IPS-18a (cell line): ENCODE measurements at regions not wholly inside any gene's neighbourhood (a gene's known extent, or its start where the extent isn't known, plus 50 kb on each side); places are given as distances from the start of the nearest gene placed in this dataset.

Source experiments
- H3K27ac ChIP-seq: one replicate; pipeline ENCODE4 v1.5.1; 2013; ENCODE audit warnings: low read length
- H3K27me3 ChIP-seq: one replicate; pipeline ENCODE4 v1.6.1; 2013; ENCODE audit warnings: mild to moderate bottlenecking, low read length; ENCODE audit not compliant: control insufficient read depth, insufficient read depth
- H3K36me3 ChIP-seq: one replicate; pipeline ENCODE4 v1.6.1; 2013; ENCODE audit warnings: low read depth, low read length; ENCODE audit not compliant: control insufficient read depth
- H3K4me1 ChIP-seq: one replicate; pipeline ENCODE4 v1.6.1; 2013; ENCODE audit warnings: low read depth, low read length; ENCODE audit not compliant: control insufficient read depth
- H3K4me3 ChIP-seq: one replicate; pipeline ENCODE4 v1.5.1; 2013; ENCODE audit warnings: low read length
- H3K9ac ChIP-seq: one replicate; pipeline ENCODE4 v1.6.1; 2013; ENCODE audit warnings: mild to moderate bottlenecking, low read length, moderate library complexity
- H3K9me3 ChIP-seq: one replicate; pipeline ENCODE4 v1.6.1; 2013; ENCODE audit warnings: low read depth, low read length; ENCODE audit not compliant: control insufficient read depth

- no peak overlapping the region for H3K27ac ChIP-seq
- H3K4me3 ChIP-seq, result no peak overlapping the region
- H3K36me3 ChIP-seq, result no peaks in the 10 kb centered on the region
- no peaks in the 10 kb centered on the region for H3K9me3 ChIP-seq
- H3K27me3 ChIP-seq, result no peaks in the 10 kb centered on the region
- H3K9ac ChIP-seq, result no peak overlapping the region
- H3K4me1 ChIP-seq, result no peaks in the 10 kb centered on the region
These were observed 121.5 kb downstream of the PCTP start for GRCh38 chr17:55872374-55872773.

GRCh38 chr17:55873017-55873758, 122.3 kb downstream of the PCTP start:
- no peaks in the 10 kb centered on the region for H3K27me3 ChIP-seq
- H3K4me3 ChIP-seq, result no peak overlapping the region
- H3K9ac ChIP-seq, result no peak overlapping the region
- no peaks in the 10 kb centered on the region for H3K9me3 ChIP-seq
- H3K36me3 ChIP-seq, result no peaks in the 10 kb centered on the region
- no peaks in the 10 kb centered on the region for H3K4me1 ChIP-seq
- H3K27ac ChIP-seq, result no peak overlapping the region

DNA sequence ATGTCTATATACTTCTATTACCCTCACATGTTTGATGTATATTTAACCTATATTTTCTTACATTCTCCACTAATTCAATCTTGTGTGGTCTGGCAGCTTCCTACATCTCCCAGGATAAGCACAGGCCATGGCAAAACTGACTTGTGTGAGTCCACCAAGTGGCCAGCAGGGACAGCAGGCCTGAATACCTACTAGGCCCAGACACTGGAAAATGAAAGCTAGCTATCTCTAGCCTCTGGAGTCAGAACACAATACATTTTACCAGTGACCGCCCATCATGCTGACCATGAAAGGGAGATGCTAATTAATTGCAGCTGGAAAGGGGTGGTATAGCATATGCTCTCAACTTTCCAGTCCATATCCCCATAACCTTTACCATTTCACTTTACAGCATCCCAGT, 132.3 kb downstream of the PCTP start:
- Histone ChIP-seq H3K4me1 (no peaks in the 10 kb centered on the region), H3K27ac (no peak overlapping the region), H3K9ac (no peak overlapping the region), H3K27me3 (no peaks in the 10 kb centered on the region), H3K36me3 (no peaks in the 10 kb centered on the region), H3K9me3 (no peaks in the 10 kb centered on the region), H3K4me3 (no peak overlapping the region)

DNA sequence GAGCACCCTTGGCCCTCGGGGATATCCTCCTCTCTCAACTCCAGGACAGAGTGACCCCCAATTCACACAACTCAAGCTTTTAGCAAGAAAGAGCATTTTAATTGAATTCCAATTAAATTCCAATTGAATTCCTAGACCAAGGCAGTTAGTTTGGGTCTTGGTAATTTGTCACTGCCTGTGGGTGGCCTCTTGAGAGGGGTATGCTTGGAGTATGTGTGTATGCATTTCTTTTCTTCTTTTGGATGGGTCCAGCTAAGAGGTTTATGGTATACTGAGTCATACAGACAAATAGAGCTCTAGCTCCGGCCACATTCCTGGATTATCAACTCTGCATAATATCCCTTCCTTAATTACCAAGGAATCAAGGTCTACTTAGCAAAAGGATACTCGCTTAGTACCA, 136.7 kb downstream of the PCTP start:
- H3K9ac ChIP-seq, result no peak overlapping the region
- no peaks in the 10 kb centered on the region for H3K4me1 ChIP-seq
- H3K27ac ChIP-seq, result no peak overlapping the region

GRCh38 chr17:55889271-55889670, 138.4 kb downstream of the PCTP start:
- H3K4me3 ChIP-seq, result no peak overlapping the region
- H3K4me1 ChIP-seq, result no peaks in the 10 kb centered on the region
- H3K9me3 ChIP-seq, result no peaks in the 10 kb centered on the region
- H3K27ac ChIP-seq, result no peak overlapping the region
- H3K9ac ChIP-seq, result no peak overlapping the region
- H3K27me3 ChIP-seq, result no peaks in the 10 kb centered on the region
- H3K36me3 ChIP-seq, result no peaks in the 10 kb centered on the region

More for the DNA sequence above, 136.7 kb downstream of the PCTP start:
- Histone ChIP-seq H3K27me3 (no peaks in the 10 kb centered on the region), H3K9me3 (no peaks in the 10 kb centered on the region), H3K4me3 (no peak overlapping the region), H3K36me3 (no peaks in the 10 kb centered on the region)

- Histone ChIP-seq H3K4me1 (no peaks in the 10 kb centered on the region), H3K27ac (no peak overlapping the region), H3K4me3 (no peak overlapping the region), H3K27me3 (no peaks in the 10 kb centered on the region), H3K36me3 (no peaks in the 10 kb centered on the region), H3K9me3 (no peaks in the 10 kb centered on the region), H3K9ac (no peak overlapping the region)
These were observed 144.4 kb downstream of the PCTP start for GRCh38 chr17:55895112-55895759.

DNA sequence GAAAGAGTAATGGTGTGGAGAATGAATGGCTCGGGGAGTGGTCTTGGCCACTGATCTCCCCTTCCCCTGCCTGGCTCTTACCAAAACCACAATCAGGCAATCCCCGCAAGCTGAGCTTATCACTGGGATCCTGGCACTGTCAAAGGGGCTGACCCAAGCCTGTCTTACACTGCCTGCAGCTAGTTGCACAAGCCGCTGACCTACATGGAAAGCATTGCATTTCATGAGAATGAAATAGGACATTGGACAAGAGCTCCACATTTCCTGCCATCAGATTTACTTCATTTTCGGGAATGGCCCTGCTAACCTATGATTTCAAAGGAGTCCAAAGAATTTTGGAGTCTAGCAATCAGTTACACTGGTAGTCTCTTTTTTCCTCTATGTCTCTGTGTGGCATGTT, 146.4 kb downstream of the PCTP start:
- no peaks in the 10 kb centered on the region for H3K36me3 ChIP-seq
- H3K4me1 ChIP-seq, result no peaks in the 10 kb centered on the region
- no peaks in the 10 kb centered on the region for H3K9me3 ChIP-seq
- no peaks in the 10 kb centered on the region for H3K27me3 ChIP-seq
- no peak overlapping the region for H3K27ac ChIP-seq
- H3K9ac ChIP-seq, result no peak overlapping the region
- H3K4me3 ChIP-seq, result no peak overlapping the region

DNA sequence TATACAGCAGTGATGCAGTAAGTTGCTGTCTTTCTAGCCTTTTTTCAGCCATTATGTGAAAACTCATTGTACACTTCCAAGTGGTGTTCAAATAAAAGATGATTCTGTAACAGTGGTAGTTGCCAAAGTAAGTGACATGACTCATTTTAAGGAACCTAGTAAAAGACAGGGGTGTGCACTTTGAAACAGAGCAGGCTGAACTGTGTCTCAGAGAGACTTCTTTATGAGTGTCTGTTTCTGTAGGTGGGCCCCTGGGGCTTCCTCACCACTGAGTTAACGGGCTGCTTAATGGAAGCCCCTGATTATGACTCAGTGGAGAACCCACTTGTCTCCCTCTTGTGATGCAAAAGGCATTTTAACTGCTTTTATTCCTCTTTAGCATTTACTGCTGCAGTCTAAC, 147.3 kb downstream of the PCTP start:
- Histone ChIP-seq H3K36me3 (no peaks in the 10 kb centered on the region), H3K4me3 (no peak overlapping the region), H3K9ac (no peak overlapping the region), H3K27ac (no peak overlapping the region), H3K9me3 (no peaks in the 10 kb centered on the region), H3K27me3 (no peaks in the 10 kb centered on the region), H3K4me1 (no peaks in the 10 kb centered on the region)

- Histone ChIP-seq H3K36me3 (no peaks in the 10 kb centered on the region), H3K9ac (no peak overlapping the region), H3K4me3 (no peak overlapping the region), H3K27ac (no peak overlapping the region), H3K27me3 (no peaks in the 10 kb centered on the region), H3K9me3 (no peaks in the 10 kb centered on the region), H3K4me1 (no peaks in the 10 kb centered on the region)
These were observed 149.3 kb downstream of the PCTP start for GRCh38 chr17:55900188-55900587.

DNA sequence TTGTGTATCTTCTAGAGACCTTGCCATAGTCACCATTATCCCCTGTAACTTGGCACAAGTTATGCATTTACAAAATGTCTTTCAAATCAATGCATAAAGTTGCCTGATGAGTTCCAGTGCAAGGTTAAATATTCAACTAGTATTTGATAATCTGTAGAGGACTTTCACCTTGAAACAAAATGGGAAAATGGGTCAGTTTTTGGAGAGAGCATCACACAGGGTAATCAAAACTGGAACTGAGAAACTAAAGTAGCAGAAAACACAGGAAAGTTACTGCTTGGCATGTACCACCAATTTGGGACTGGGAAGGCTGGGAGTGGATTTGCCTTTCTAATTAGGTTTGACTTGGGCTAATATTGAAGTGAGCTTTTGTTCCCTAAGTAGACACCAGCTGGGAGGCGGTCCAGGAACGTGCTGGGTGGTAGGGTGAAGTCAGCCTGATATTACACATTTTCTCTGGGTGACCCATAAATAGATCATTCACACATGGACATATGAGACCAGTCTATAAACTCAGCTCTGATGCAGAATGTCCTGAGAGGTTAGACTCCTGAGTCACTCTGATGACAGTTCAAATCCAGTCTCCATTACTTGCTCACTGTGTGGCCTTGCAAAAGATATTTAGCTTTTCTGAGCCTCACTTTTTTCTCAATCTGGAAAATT, 152.3 kb downstream of the PCTP start:
- Histone ChIP-seq H3K9ac (no peak overlapping the region), H3K27ac (no peak overlapping the region), H3K36me3 (no peaks in the 10 kb centered on the region), H3K9me3 (no peaks in the 10 kb centered on the region), H3K4me3 (no peak overlapping the region), H3K27me3 (no peaks in the 10 kb centered on the region), H3K4me1 (no peaks in the 10 kb centered on the region)

DNA sequence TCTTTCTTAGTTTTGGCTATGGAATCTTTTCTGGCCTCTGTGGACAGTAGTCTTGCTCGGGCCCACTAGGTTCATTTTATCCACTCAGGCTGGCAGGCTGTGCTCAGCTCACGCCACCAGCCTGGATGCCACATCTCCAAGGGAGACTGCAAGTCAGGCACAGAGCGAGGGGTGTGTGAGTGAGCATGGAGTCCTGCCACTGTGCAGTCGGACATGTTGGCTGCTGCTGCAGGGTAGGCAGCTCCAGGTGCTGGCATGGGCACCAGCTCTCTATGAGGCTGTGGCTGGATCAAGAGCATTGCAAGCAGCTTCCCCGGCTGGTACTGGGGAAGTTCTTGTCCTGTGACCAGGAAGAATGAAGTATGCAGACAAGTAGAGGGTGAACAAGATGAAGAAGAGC, 158.9 kb downstream of the PCTP start:
- H3K9ac ChIP-seq, result no peak overlapping the region
- H3K27ac ChIP-seq, result no peak overlapping the region
- no peaks in the 10 kb centered on the region for H3K27me3 ChIP-seq
- H3K9me3 ChIP-seq, result no peaks in the 10 kb centered on the region
- H3K4me3 ChIP-seq, result no peak overlapping the region
- no peaks in the 10 kb centered on the region for H3K4me1 ChIP-seq
- no peaks in the 10 kb centered on the region for H3K36me3 ChIP-seq

- no peaks in the 10 kb centered on the region for H3K27me3 ChIP-seq
- H3K9ac ChIP-seq, result no peak overlapping the region
- H3K36me3 ChIP-seq, result no peaks in the 10 kb centered on the region
- H3K9me3 ChIP-seq, result no peaks in the 10 kb centered on the region
- H3K27ac ChIP-seq, result no peak overlapping the region
- H3K4me3 ChIP-seq, result no peak overlapping the region
- no peaks in the 10 kb centered on the region for H3K4me1 ChIP-seq
These were observed 160.3 kb downstream of the PCTP start for GRCh38 chr17:55911186-55911585.
